IMR-90 (cell line): ENCODE measurements at regions not wholly inside any gene's neighbourhood (a gene's known extent, or its start where the extent isn't known, plus 50 kb on each side); places are given as distances from the start of the nearest gene placed in this dataset.
"Not testable (repeated sequence)": the region's sequence is repeated elsewhere in the genome, so short reads cannot be mapped to it uniquely, and the experiment has no call there.

Experiments
- ATAC-seq: fragments of 200-7000 bp; cut with Tn5 transposase; 2 replicates; pipeline ENCODE4 v1.9.1; 2020; ENCODE audit warnings: low read depth, mild to moderate bottlenecking, moderate library complexity
- BruUV-seq: library from RNA; stranded (reverse); fragments of 400-500 nt; replicated peaks from 2 replicates; lab custom pipeline; 2021; lab: Mats Ljungman, UMichigan
- CTCF ChIA-PET: fragments of 300-600 bp; formaldehyde crosslinking; extraction: SDS; loops from one replicate; lab custom pipeline; 2021; ENCODE audit warnings: antibody characterized with exemption; lab: Yijun Ruan, JAX
- POLR2A ChIA-PET: fragments of 300-600 bp; sonication (Branson Sonifier 250); formaldehyde crosslinking; loops from one replicate; lab custom pipeline; 2022; ENCODE audit warnings: antibody characterized with exemption; ENCODE audit not compliant: unreplicated experiment; lab: Charles Lee
- DNase-seq: peaks from one replicate; pipeline ENCODE4 v3.0.0; 2013
- H2AFZ ChIP-seq: replicated peaks from 2 replicates; pipeline ENCODE3; 2013; ENCODE audit warnings: low read length, mild to moderate bottlenecking; ENCODE audit not compliant: poor library complexity
- H2AK5ac ChIP-seq: 2 replicates; pipeline ENCODE4 v1.6.1; 2013; ENCODE audit warnings: low read depth, low read length, inconsistent platforms
- H2AK9ac ChIP-seq: replicated peaks from 2 replicates; pipeline ENCODE3; 2013; ENCODE audit warnings: mild to moderate bottlenecking, low read depth, low read length, moderate library complexity; ENCODE audit not compliant: poor library complexity
- H2BK120ac ChIP-seq: 2 replicates; pipeline ENCODE4 v1.6.1; 2013; ENCODE audit warnings: low read depth, low read length, inconsistent platforms
- H2BK15ac ChIP-seq: 3 replicates; pipeline ENCODE4 v1.6.1; 2013; ENCODE audit warnings: low read depth, low read length, inconsistent platforms
- H2BK20ac ChIP-seq: 2 replicates; pipeline ENCODE4 v1.6.1; 2013; ENCODE audit warnings: low read depth, mild to moderate bottlenecking, inconsistent platforms, low read length, moderate library complexity
- H2BK5ac ChIP-seq: 2 replicates; pipeline ENCODE4 v1.6.1; 2013; ENCODE audit warnings: mild to moderate bottlenecking, low read depth, low read length, inconsistent platforms; ENCODE audit not compliant: poor library complexity, severe bottlenecking
- H3K14ac ChIP-seq: replicated peaks from 2 replicates; pipeline ENCODE4 v1.6.1; 2013; ENCODE audit warnings: low read depth, low read length, inconsistent platforms
- H3K18ac ChIP-seq: 2 replicates; pipeline ENCODE4 v1.6.1; 2013; ENCODE audit warnings: low read depth, low read length, control low read depth
- H3K23ac ChIP-seq: 2 replicates; pipeline ENCODE4 v1.6.1; 2013; ENCODE audit warnings: low read depth, low read length, inconsistent platforms
- H3K27ac ChIP-seq: 2 replicates; pipeline ENCODE4 v1.5.1; 2013; ENCODE audit warnings: mild to moderate bottlenecking, control low read depth, low read length; ENCODE audit not compliant: insufficient read depth
- H3K27me3 ChIP-seq: 2 replicates; pipeline ENCODE4 v1.6.1; 2013; ENCODE audit warnings: low read length; ENCODE audit not compliant: control insufficient read depth, insufficient read depth
- H3K36me3 ChIP-seq: 2 replicates; pipeline ENCODE4 v1.6.1; 2013; ENCODE audit warnings: low read length, mixed read lengths; ENCODE audit not compliant: control insufficient read depth, insufficient read depth
- H3K4ac ChIP-seq: 2 replicates; pipeline ENCODE4 v1.6.1; 2013; ENCODE audit warnings: low read depth, low read length, inconsistent platforms
- H3K4me1 ChIP-seq: 2 replicates; pipeline ENCODE4 v1.6.1; 2013; ENCODE audit warnings: low read length, mixed read lengths; ENCODE audit not compliant: control insufficient read depth, insufficient read depth
- H3K4me2 ChIP-seq: 2 replicates; pipeline ENCODE4 v1.6.1; 2013; ENCODE audit warnings: low read depth, mild to moderate bottlenecking, control low read depth, low read length, moderate library complexity
- H3K4me3 ChIP-seq: 2 replicates; pipeline ENCODE4 v1.5.1; 2013; ENCODE audit warnings: low read depth, mild to moderate bottlenecking, control low read depth, low read length, moderate library complexity; ENCODE audit not compliant: insufficient read depth
- H3K56ac ChIP-seq: 2 replicates; pipeline ENCODE4 v1.6.1; 2013; ENCODE audit warnings: low read length, inconsistent platforms; ENCODE audit not compliant: insufficient read depth; ENCODE audit errors: extremely low read depth
- H3K79me1 ChIP-seq, 2 experiments: 2 replicates each; pipeline ENCODE4 v1.6.1; 2013; ENCODE audit warnings: low read length in 2 of 2, inconsistent platforms in 1 of 2, low read depth in 1 of 2
- H3K9ac ChIP-seq: 2 replicates; pipeline ENCODE4 v1.6.1; 2013; ENCODE audit warnings: low read depth, low read length, control low read depth
- H3K9me1 ChIP-seq: 2 replicates; pipeline ENCODE4 v1.6.1; 2013; ENCODE audit warnings: low read length, inconsistent platforms; ENCODE audit not compliant: insufficient read depth
- H3K9me3 ChIP-seq: 2 replicates; pipeline ENCODE4 v1.6.1; 2013; ENCODE audit warnings: low read length; ENCODE audit not compliant: control insufficient read depth, insufficient read depth
- H4K20me1 ChIP-seq: 2 replicates; pipeline ENCODE4 v1.6.1; 2013; ENCODE audit warnings: low read length, inconsistent platforms; ENCODE audit not compliant: insufficient read depth
- H4K5ac ChIP-seq: 2 replicates; pipeline ENCODE4 v1.6.1; 2013; ENCODE audit warnings: mild to moderate bottlenecking, low read depth, low read length, control low read depth
- H4K8ac ChIP-seq, 2 experiments: 2 replicates each; pipeline ENCODE4 v1.6.1; 2013; ENCODE audit warnings: low read depth in 2 of 2, low read length in 2 of 2, control low read depth in 1 of 2, inconsistent platforms in 1 of 2
- H4K91ac ChIP-seq: 2 replicates; pipeline ENCODE4 v1.6.1; 2013; ENCODE audit warnings: low read depth, low read length, inconsistent platforms; ENCODE audit not compliant: insufficient read depth
- BHLHE40 ChIP-seq: fragments of 150-350 bp; IDR thresholded peaks from 2 replicates; pipeline ENCODE4 v1.6.1; 2016; ENCODE audit warnings: mild to moderate bottlenecking, low read depth, low read length
- CEBPB ChIP-seq: IDR thresholded peaks from 2 replicates; pipeline ENCODE4 v1.6.1; 2012; ENCODE audit warnings: low read depth, low read length, improper control_type of control experiment
- FOS ChIP-seq: fragments of 150-350 bp; IDR thresholded peaks from 2 replicates; pipeline ENCODE4 v1.6.1; 2016; ENCODE audit warnings: low read depth, low read length
- MAZ ChIP-seq: IDR thresholded peaks from 2 replicates; pipeline ENCODE4 v1.6.1; 2012; ENCODE audit warnings: low read depth, mild to moderate bottlenecking, low read length, improper control_type of control experiment, moderate library complexity, borderline replicate concordance
- MXI1 ChIP-seq: IDR thresholded peaks from 2 replicates; pipeline ENCODE4 v1.6.1; 2012; ENCODE audit warnings: low read depth, mild to moderate bottlenecking, low read length, moderate library complexity, borderline replicate concordance
- POLR2A ChIP-seq: IDR thresholded peaks from 2 replicates; pipeline ENCODE4 v1.6.1; 2012; ENCODE audit warnings: mild to moderate bottlenecking, low read depth, low read length
- RAD21 ChIP-seq: IDR thresholded peaks from 2 replicates; pipeline ENCODE4 v1.6.1; 2012; ENCODE audit warnings: low read length, improper control_type of control experiment
- RFX5 ChIP-seq: IDR thresholded peaks from 2 replicates; pipeline ENCODE4 v1.8.0; 2012; ENCODE audit warnings: low read depth, mild to moderate bottlenecking, low read length, moderate library complexity
- SMC3 ChIP-seq: fragments of 150-350 bp; IDR thresholded peaks from 2 replicates; pipeline ENCODE4 v1.6.1; 2016; ENCODE audit warnings: low read depth, mild to moderate bottlenecking, antibody characterized with exemption, low read length, moderate library complexity
- WGBS, 2 experiments: methylation state at CpG; one replicate each; pipeline versions ENCODE4 v1.1.5 to v1.1.7; 2013; ENCODE audit warnings: missing lambda C conversion rate in 2 of 2; ENCODE audit not compliant: insufficient read length in 1 of 2; ENCODE audit errors: extremely low coverage in 2 of 2; 5-methylcytosine and 5-hydroxymethylcytosine counted together
- dilution Hi-C: fragments of 300-500 bp; cut with HindIII; formaldehyde crosslinking; loops from one replicate; pipeline ENCODE4 v1.14.3; 2018; ENCODE audit warnings: low sequenced_read_pairs; ENCODE audit not compliant: unreplicated experiment
- in situ Hi-C: fragments of 300-500 bp; cut with MboI; formaldehyde crosslinking; loops from 3 replicates; pipeline ENCODE4 v1.14.3; 2019; ENCODE audit warnings: low sequenced_read_pairs, inconsistent platforms, mixed read lengths
- intact Hi-C: fragments of 100-400 bp; cut with micrococcal nuclease; formaldehyde crosslinking; loops from 2 replicates; pipeline ENCODE4 v1.10.0; 2022

DNA sequence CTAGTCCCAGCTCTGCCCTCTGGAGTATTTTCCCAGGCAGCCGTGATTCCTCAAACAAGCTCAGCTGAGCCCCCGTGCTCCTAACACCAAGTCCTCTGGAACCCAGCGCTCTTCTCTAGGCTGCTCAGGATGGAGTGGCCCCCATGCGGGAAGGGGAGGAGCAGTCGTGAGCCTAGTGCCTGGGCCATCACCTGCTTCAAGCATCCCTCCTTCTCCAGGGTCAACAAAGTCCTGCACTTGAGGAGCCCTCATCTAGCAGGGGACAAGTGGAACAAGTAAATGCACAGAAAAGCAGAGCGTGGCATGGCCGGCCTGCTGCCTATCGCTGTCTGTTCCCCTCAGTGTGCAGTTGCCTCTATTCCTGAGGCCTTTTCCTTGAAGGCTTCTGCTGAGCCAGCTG lies 168.6 kb downstream of the INHBB start:
- Histone ChIP-seq H3K4me2 (no peak overlapping the region), H3K18ac (no peak overlapping the region), H3K27me3 (peaks cover 43% of the 10 kb centered on the region), H3K4me1 (0 out of 2 replicates have a peak, but pooled peaks cover 1% of the 10 kb centered on the region), H4K8ac (no peak overlapping the region), H3K27ac (no peak overlapping the region), H3K14ac (no peak overlapping the region), H2AFZ (no peak overlapping the region), H2BK20ac (no peak overlapping the region), H3K79me1 (no peaks in the 10 kb centered on the region), H3K4me3 (no peak overlapping the region), H3K56ac (no peak overlapping the region), H2BK120ac (no peak overlapping the region), H2AK5ac (no peak overlapping the region), H4K20me1 (no peaks in the 10 kb centered on the region), H4K5ac (no peak overlapping the region), H2BK5ac (no peak overlapping the region), H2BK15ac (no peak overlapping the region), H3K23ac (no peak overlapping the region), H3K36me3 (no peaks in the 10 kb centered on the region), H3K9me1 (no peaks in the 10 kb centered on the region), H2AK9ac (no peak overlapping the region), H3K9ac (no peak overlapping the region), H3K9me3 (no peaks in the 10 kb centered on the region), H4K91ac (no peak overlapping the region), H3K4ac (no peak overlapping the region)
- WGBS, 2 experiments = 80% methylated on average over 2 of the region's 8 CpGs; no CpG with 5 or more reads in 1 of the 2 experiments
- ChIA-PET POLR2A (no interaction called here), CTCF (no interaction called here)
- intact Hi-C loops = no loop called here
- DNase-seq (no peak), ATAC-seq (no peak)
- BruUV-seq = no TSS peak
- dilution Hi-C loops = no loop called here
- TF ChIP-seq FOS = no peak
- TF ChIP-seq RFX5 = no peak
- no peak for TF ChIP-seq RAD21
- no peak for TF ChIP-seq POLR2A
- TF ChIP-seq MAZ = no peak
- TF ChIP-seq BHLHE40 = no peak
- no peak for TF ChIP-seq SMC3
- no peak for TF ChIP-seq CEBPB
- TF ChIP-seq MXI1 = no peak
- in situ Hi-C loops = no loop called here

DNA sequence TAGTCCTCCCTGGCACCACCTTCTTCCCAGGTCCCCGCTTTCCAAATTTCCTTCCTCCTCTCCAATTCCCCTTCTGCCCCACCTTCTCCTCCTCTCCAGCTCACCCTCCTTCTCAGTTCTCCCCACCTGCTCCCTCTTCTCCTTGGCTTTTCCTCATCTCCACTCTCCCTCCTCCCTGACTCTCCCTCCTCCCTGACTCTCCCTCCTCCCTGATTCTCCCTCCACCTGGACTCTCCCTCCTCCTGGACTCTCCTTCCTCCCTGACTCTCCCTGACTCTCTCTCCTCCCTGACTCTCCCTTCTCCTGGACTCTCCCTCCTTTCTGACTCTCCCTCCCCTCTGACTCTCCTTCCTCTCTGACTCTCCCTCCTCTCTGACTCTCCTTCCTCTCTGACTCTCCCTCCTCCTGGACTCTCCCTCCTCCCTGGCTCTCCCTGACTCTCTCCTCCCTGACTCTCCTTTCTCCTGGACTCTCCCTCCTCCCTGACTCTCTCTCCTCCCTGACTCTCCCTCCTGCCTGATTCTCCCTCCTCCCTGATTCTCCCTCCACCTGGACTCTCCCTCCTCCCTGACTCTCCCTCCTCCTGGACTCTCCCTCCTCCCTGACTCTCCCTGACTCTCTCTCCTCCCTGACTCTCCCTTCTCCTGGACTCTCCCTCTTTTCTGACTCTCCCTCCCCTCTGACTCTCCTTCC lies 169.3 kb downstream of the INHBB start:
- dilution Hi-C loops, in situ Hi-C loops, intact Hi-C loops, H3K4me2 ChIP-seq, H3K9me3 ChIP-seq, ATAC-seq, H3K79me1 ChIP-seq, H2BK20ac ChIP-seq, H3K9ac ChIP-seq, CTCF ChIA-PET, DNase-seq, H3K56ac ChIP-seq, H3K27ac ChIP-seq, H4K5ac ChIP-seq, H4K20me1 ChIP-seq, H4K8ac ChIP-seq, H4K91ac ChIP-seq, H3K14ac ChIP-seq, H3K4me3 ChIP-seq, H2AFZ ChIP-seq, H2BK15ac ChIP-seq, H2BK120ac ChIP-seq, H3K4me1 ChIP-seq, BruUV-seq, H2BK5ac ChIP-seq, H3K36me3 ChIP-seq, H3K18ac ChIP-seq, H3K4ac ChIP-seq, POLR2A ChIA-PET, H2AK9ac ChIP-seq, H3K9me1 ChIP-seq, H2AK5ac ChIP-seq, H3K23ac ChIP-seq: not testable (repeated sequence)
- WGBS, 2 experiments = 90% methylated on average over 1 of the region's 1 CpG; no CpG with 5 or more reads in 1 of the 2 experiments
- peaks cover 45% of the 10 kb centered on the region for H3K27me3 ChIP-seq
